Stomach (tissue), 8 donors: ENCODE measurements at regions not wholly inside any gene's neighbourhood (a gene's known extent, or its start where the extent isn't known, plus 50 kb on each side); places are given as distances from the start of the nearest gene placed in this dataset.

ENCODE experiments used
- DNase-seq, 2 donors: peaks; one replicate each; pipeline versions ENCODE4 v3.0.0 to v3.0.0-alpha.2; 2013 to 2019
- H3K27ac ChIP-seq, 5 donors: fragments of 200-600 bp in 4 of 5; sonication (generic) in 4 of 5; one replicate each; pipeline ENCODE4 v1.5.1; 2013 to 2019; ENCODE audit warnings: mild to moderate bottlenecking in 1 of 5, moderate library complexity in 1 of 5
- H3K27me3 ChIP-seq, 3 donors: fragments of 200-600 bp; sonication (generic); one replicate each; pipeline ENCODE4 v1.5.1; 2017 to 2019; ENCODE audit warnings: mixed run types in 1 of 3
- H3K36me3 ChIP-seq, 4 donors: fragments of 200-600 bp; sonication (generic); 1 replicate in 3 of 4; 2 replicates in 1 of 4; pipeline ENCODE4 v1.5.1; 2016 to 2019
- H3K4me1 ChIP-seq, 4 donors: fragments of 200-600 bp; sonication (generic); one replicate each; pipeline ENCODE4 v1.5.1; 2016 to 2019
- H3K4me3 ChIP-seq, 4 donors: fragments of 200-600 bp; sonication (generic) in 3 of 4; one replicate each; pipeline ENCODE4 v1.5.1; 2016 to 2019; ENCODE audit warnings: mild to moderate bottlenecking in 1 of 4
- H3K9me3 ChIP-seq, 4 donors: fragments of 200-600 bp; sonication (generic); one replicate each; pipeline ENCODE4 v1.5.1; 2016 to 2019
- CTCF ChIP-seq, 7 experiments: fragments of 450-650 bp in 4 of 7; fragments of 200-600 bp in 3 of 7; sonication (generic) in 3 of 7; IDR thresholded peaks; one replicate each; pipeline ENCODE4 v1.5.1; 2016 to 2019; ENCODE audit warnings: antibody characterized with exemption in 7 of 7, control low read depth in 2 of 7, mild to moderate bottlenecking in 1 of 7
- EP300 ChIP-seq: sonication (generic); formaldehyde crosslinking; IDR thresholded peaks from one replicate; pipeline ENCODE4 v1.6.1; 2017; ENCODE audit warnings: antibody characterized with exemption
- POLR2A ChIP-seq, 4 donors: fragments of 450-650 bp; IDR thresholded peaks; one replicate each; pipeline ENCODE4 v1.6.1; 2016; ENCODE audit warnings: antibody characterized with exemption in 4 of 4, control low read depth in 2 of 4, mild to moderate bottlenecking in 1 of 4, moderate library complexity in 1 of 4
- POLR2AphosphoS5 ChIP-seq, 3 donors: sonication (generic); formaldehyde crosslinking; IDR thresholded peaks; one replicate each; pipeline ENCODE4 v1.6.1; 2016; ENCODE audit warnings: antibody characterized with exemption in 3 of 3
- WGBS, 5 donors: extraction: QIAGEN DNeasy Blood & Tissue Kit in 3 of 5; methylation state at CpG; one replicate each; pipeline versions ENCODE4 v1.1.5 to v1.1.7; 2013 to 2018; 5-methylcytosine and 5-hydroxymethylcytosine counted together
- intact Hi-C: fragments of 100-400 bp; cut with DNase I; formaldehyde crosslinking; loops from one replicate; pipeline ENCODE4 v1.15.1; 2023; ENCODE audit warnings: low total_unique reads
- donor health status: healthy with polysubstance abuse.
- donor health status: Bipolar disorder and iron deficiency.
- donor health status: healthy.

GRCh38 chr7:156261581-156261980 lies 379.0 kb upstream of the RNF32 start:
- no peaks in the 10 kb centered on the region for H3K36me3 ChIP-seq
- 52 to 61% (median 57%) methylated on average over 3 of the region's 3 CpGs for WGBS, 5 donors

GRCh38 chr7:156257904-156258303 lies 382.7 kb upstream of the RNF32 start:
- DNase-seq: no peak
- Histone ChIP-seq H3K4me1 (no peaks in the 10 kb centered on the region), H3K27me3 (no peaks in the 10 kb centered on the region), H3K27ac (no peak overlapping the region), H3K36me3 (no peaks in the 10 kb centered on the region), H3K9me3 (no peaks in the 10 kb centered on the region), H3K4me3 (no peak overlapping the region)
- intact Hi-C loops: no loop called here
- no peak for TF ChIP-seq POLR2AphosphoS5 (IDR thresholded peaks at IDR 0.05)
- TF ChIP-seq POLR2A (IDR thresholded peaks at IDR 0.05): no peak
- no peak for TF ChIP-seq CTCF (IDR thresholded peaks at IDR 0.05)
- TF ChIP-seq EP300: no peak
- WGBS, 5 donors: 93 to 100% (median 100%) methylated on average over 1 of the region's 1 CpG

More at GRCh38 chr7:156261581-156261980, 379.0 kb upstream of the RNF32 start:
- intact Hi-C loops: no loop called here
- Histone ChIP-seq H3K4me1 (no peaks in the 10 kb centered on the region), H3K9me3 (no peaks in the 10 kb centered on the region), H3K27ac (no peak overlapping the region), H3K27me3 (no peaks in the 10 kb centered on the region), H3K4me3 (no peak overlapping the region)
- no peak for DNase-seq
- TF ChIP-seq CTCF (IDR thresholded peaks at IDR 0.05): no peak
- no peak for TF ChIP-seq EP300
- no peak for TF ChIP-seq POLR2A (IDR thresholded peaks at IDR 0.05)
- no peak for TF ChIP-seq POLR2AphosphoS5 (IDR thresholded peaks at IDR 0.05)

GRCh38 chr7:156255635-156256034 lies 384.9 kb upstream of the RNF32 start:
- Histone ChIP-seq H3K27me3 (no peaks in the 10 kb centered on the region), H3K9me3 (no peaks in the 10 kb centered on the region), H3K36me3 (no peaks in the 10 kb centered on the region), H3K4me3 (no peak overlapping the region), H3K27ac (no peak overlapping the region), H3K4me1 (no peaks in the 10 kb centered on the region)
- intact Hi-C loops: no loop called here
- WGBS, 5 donors: 84 to 92% (median 89%) methylated on average over 5 of the region's 5 CpGs
- DNase-seq: no peak
- TF ChIP-seq EP300 (no peak), CTCF (IDR thresholded peaks at IDR 0.05) (no peak), POLR2A (IDR thresholded peaks at IDR 0.05) (no peak)

- TF ChIP-seq POLR2AphosphoS5 (IDR thresholded peaks at IDR 0.05) (no peak), POLR2A (IDR thresholded peaks at IDR 0.05) (no peak), CTCF (IDR thresholded peaks at IDR 0.05) (no peak), EP300 (no peak)
- Histone ChIP-seq H3K36me3 (no peaks in the 10 kb centered on the region), H3K27me3 (peaks cover 0 to 3% (median 0%) of the 10 kb centered on the region in 3 donors), H3K9me3 (no peaks in the 10 kb centered on the region), H3K4me3 (no peak overlapping the region), H3K4me1 (no peaks in the 10 kb centered on the region), H3K27ac (no peak overlapping the region)
- intact Hi-C loops: no loop called here
- 88 to 94% (median 93%) methylated on average over 9 of the region's 9 CpGs for WGBS, 5 donors
- no peak for DNase-seq
These were observed 388.7 kb upstream of the RNF32 start for GRCh38 chr7:156251861-156252260.
